ENCODE measurements at regions not wholly inside any gene's neighbourhood (a gene's known extent, or its start where the extent isn't known, plus 50 kb on each side); places are given as distances from the start of the nearest gene placed in this dataset.

DNA sequence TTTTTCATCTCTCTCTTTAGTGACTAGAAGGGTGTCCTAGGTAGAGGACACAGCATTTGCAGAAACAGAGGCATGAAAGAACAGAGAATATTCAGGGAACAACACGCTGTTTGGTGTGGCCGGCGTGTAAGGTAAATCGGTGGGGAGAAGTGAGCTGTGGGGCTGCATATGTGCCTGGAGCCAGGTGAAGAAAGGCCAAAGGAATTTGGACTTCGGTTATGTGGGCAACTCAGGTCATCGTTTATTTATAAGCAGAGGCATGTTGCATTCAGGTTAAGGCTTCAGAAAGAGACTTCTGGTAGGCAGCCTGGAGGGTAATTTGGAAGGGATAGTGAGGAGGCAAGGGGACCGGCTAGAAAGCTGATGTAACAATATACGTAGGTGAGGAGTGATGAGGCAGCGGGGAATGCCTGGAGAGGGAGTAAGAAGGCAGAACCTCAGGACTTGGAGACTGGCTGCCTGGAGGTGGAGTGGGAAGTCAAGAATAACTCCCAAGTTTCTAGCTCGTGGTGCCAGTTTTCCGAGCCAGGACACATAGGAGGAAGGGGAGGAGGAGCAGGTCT lies 64.1 kb upstream of the ACOT11 start:
- FAIRE-seq, result no peak
- Mint-ChIP-seq H3K9me3 (ENCODE audit: unreplicated experiment) (no peaks in the 10 kb centered on the region), H3K4me1 (ENCODE audit: low read depth, unreplicated experiment) (peaks cover 18% of the 10 kb centered on the region), H3K36me3 (ENCODE audit: low read depth, unreplicated experiment) (no peaks in the 10 kb centered on the region), H3K4me3 (ENCODE audit: unreplicated experiment) (no peak overlapping the region), H3K27me3 (ENCODE audit: low read depth, unreplicated experiment) (peaks cover 28% of the 10 kb centered on the region), H3K27ac (ENCODE audit: unreplicated experiment) (peak overlapping the region; percentile 48)
- DNase-seq (ENCODE audit: low read depth), result no peak
- Histone ChIP-seq H3K27ac (ENCODE audit: low read depth, low read length) (no peak overlapping the region), H3K9ac (ENCODE audit: low read length) (no peak overlapping the region), H3K9me3 (ENCODE audit: insufficient read depth, low read depth, low read length) (no peaks in the 10 kb centered on the region), H4K20me1 (ENCODE audit: insufficient read depth, low read length) (no peaks in the 10 kb centered on the region), H3K36me3 (ENCODE audit: insufficient read depth, low read length) (no peaks in the 10 kb centered on the region), H3K27me3 (ENCODE audit: insufficient read depth, low read length) (peaks cover 6% of the 10 kb centered on the region), H3K4me1 (ENCODE audit: insufficient read depth, low read length) (peaks cover 12% of the 10 kb centered on the region), H3K4me3 (ENCODE audit: insufficient read depth, low read depth, low read length) (no peak overlapping the region), H3K4me2 (ENCODE audit: low read length) (no peak overlapping the region), H2AFZ (ENCODE audit: low read depth, low read length) (no peak overlapping the region), H3K79me2 (ENCODE audit: insufficient read depth, low read length) (no peaks in the 10 kb centered on the region)
- TF ChIP-seq CTCF (IDR thresholded peaks at IDR 0.05; ENCODE audit: insufficient read depth, low read depth, low read length), result no peak

DNA sequence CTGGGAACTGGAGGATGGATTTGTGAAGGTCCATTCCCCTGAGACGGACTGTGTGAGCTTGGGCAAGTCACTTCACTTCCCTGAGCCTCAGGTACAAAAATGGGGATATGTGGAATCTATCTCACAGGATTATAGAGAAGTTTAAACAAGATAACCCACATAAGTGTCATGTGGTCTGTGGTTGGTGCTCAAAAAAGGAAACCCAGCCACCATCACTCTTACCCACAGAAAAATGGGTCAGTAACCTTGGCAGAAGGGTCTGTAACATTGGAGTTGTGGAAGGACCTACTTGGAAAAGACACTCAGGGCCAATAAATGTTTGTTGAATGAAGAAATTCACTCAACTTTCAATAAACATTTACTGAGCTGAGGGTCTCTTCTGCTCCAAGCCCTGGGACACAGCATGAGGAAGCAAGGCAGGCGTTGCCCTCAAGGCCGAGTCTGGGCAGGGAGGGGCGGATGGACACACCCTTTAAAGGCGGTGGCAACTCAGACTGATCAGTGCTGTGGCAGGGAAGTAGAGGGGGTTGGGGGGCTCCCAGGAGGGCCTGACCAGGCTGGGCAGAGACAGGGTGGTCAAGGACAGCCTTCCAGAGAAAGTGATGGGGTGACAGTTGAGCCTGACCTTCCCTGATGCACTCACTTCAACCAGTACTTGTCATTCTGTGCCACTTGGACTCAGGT lies 66.7 kb upstream of the ACOT11 start:
- Histone ChIP-seq H3K27ac (ENCODE audit: low read depth, low read length) (no peak overlapping the region), H3K4me3 (ENCODE audit: insufficient read depth, low read depth, low read length) (no peak overlapping the region), H3K79me2 (ENCODE audit: insufficient read depth, low read length) (no peaks in the 10 kb centered on the region), H3K27me3 (ENCODE audit: insufficient read depth, low read length) (peaks cover 3% of the 10 kb centered on the region), H3K4me1 (ENCODE audit: insufficient read depth, low read length) (no peaks in the 10 kb centered on the region), H3K4me2 (ENCODE audit: low read length) (no peak overlapping the region), H4K20me1 (ENCODE audit: insufficient read depth, low read length) (no peaks in the 10 kb centered on the region), H3K9ac (ENCODE audit: low read length) (no peak overlapping the region), H3K36me3 (ENCODE audit: insufficient read depth, low read length) (no peaks in the 10 kb centered on the region), H2AFZ (ENCODE audit: low read depth, low read length) (no peak overlapping the region), H3K9me3 (ENCODE audit: insufficient read depth, low read depth, low read length) (no peaks in the 10 kb centered on the region)
- peaks cover 36% of the 10 kb centered on the region for H3K27me3 Mint-ChIP-seq (ENCODE audit: low read depth, unreplicated experiment)
- H3K36me3 Mint-ChIP-seq (ENCODE audit: low read depth, unreplicated experiment), result no peaks in the 10 kb centered on the region
- DNase-seq (ENCODE audit: low read depth) (no peak), FAIRE-seq (no peak)
- no peak for TF ChIP-seq EZH2 (IDR thresholded peaks at IDR 0.05; ENCODE audit: insufficient read depth, low read length)
- no peak for TF ChIP-seq CTCF (IDR thresholded peaks at IDR 0.05; ENCODE audit: insufficient read depth, low read depth, low read length)
- no peak overlapping the region for H3K4me3 Mint-ChIP-seq (ENCODE audit: unreplicated experiment)
- H3K27ac Mint-ChIP-seq (ENCODE audit: unreplicated experiment), result no peak overlapping the region
- peaks cover 16% of the 10 kb centered on the region for H3K4me1 Mint-ChIP-seq (ENCODE audit: low read depth, unreplicated experiment)
- no peaks in the 10 kb centered on the region for H3K9me3 Mint-ChIP-seq (ENCODE audit: unreplicated experiment)

- TF ChIP-seq CTCF (IDR thresholded peaks at IDR 0.05; ENCODE audit: insufficient read depth, low read depth, low read length) (no peak), EZH2 (IDR thresholded peaks at IDR 0.05; ENCODE audit: insufficient read depth, low read length) (no peak)
- Histone ChIP-seq H2AFZ (ENCODE audit: low read depth, low read length) (no peak overlapping the region), H3K4me2 (ENCODE audit: low read length) (no peak overlapping the region), H3K36me3 (ENCODE audit: insufficient read depth, low read length) (no peaks in the 10 kb centered on the region), H3K4me1 (ENCODE audit: insufficient read depth, low read length) (no peaks in the 10 kb centered on the region), H3K27me3 (ENCODE audit: insufficient read depth, low read length) (peaks cover 4% of the 10 kb centered on the region), H3K9me3 (ENCODE audit: insufficient read depth, low read depth, low read length) (no peaks in the 10 kb centered on the region), H3K27ac (ENCODE audit: low read depth, low read length) (no peak overlapping the region), H3K9ac (ENCODE audit: low read length) (no peak overlapping the region), H3K79me2 (ENCODE audit: insufficient read depth, low read length) (no peaks in the 10 kb centered on the region), H4K20me1 (ENCODE audit: insufficient read depth, low read length) (no peaks in the 10 kb centered on the region), H3K4me3 (ENCODE audit: insufficient read depth, low read depth, low read length) (no peak overlapping the region)
- H3K27ac Mint-ChIP-seq (ENCODE audit: unreplicated experiment), result no peak overlapping the region
- H3K36me3 Mint-ChIP-seq (ENCODE audit: low read depth, unreplicated experiment), result no peaks in the 10 kb centered on the region
- no peak overlapping the region for H3K4me3 Mint-ChIP-seq (ENCODE audit: unreplicated experiment)
- FAIRE-seq, result no peak
- no peak for DNase-seq (ENCODE audit: low read depth)
- peaks cover 19% of the 10 kb centered on the region for H3K4me1 Mint-ChIP-seq (ENCODE audit: low read depth, unreplicated experiment)
- H3K9me3 Mint-ChIP-seq (ENCODE audit: unreplicated experiment), result no peaks in the 10 kb centered on the region
- peaks cover 34% of the 10 kb centered on the region for H3K27me3 Mint-ChIP-seq (ENCODE audit: low read depth, unreplicated experiment)
Observed at GRCh38 chr1:54480525-54480848, 67.5 kb upstream of the ACOT11 start.

All from astrocyte (in vitro differentiated cells and primary cell).